ENCODE measurements at regions not wholly inside any gene's neighbourhood (a gene's known extent, or its start where the extent isn't known, plus 50 kb on each side); places are given as distances from the start of the nearest gene placed in this dataset.

DNA sequence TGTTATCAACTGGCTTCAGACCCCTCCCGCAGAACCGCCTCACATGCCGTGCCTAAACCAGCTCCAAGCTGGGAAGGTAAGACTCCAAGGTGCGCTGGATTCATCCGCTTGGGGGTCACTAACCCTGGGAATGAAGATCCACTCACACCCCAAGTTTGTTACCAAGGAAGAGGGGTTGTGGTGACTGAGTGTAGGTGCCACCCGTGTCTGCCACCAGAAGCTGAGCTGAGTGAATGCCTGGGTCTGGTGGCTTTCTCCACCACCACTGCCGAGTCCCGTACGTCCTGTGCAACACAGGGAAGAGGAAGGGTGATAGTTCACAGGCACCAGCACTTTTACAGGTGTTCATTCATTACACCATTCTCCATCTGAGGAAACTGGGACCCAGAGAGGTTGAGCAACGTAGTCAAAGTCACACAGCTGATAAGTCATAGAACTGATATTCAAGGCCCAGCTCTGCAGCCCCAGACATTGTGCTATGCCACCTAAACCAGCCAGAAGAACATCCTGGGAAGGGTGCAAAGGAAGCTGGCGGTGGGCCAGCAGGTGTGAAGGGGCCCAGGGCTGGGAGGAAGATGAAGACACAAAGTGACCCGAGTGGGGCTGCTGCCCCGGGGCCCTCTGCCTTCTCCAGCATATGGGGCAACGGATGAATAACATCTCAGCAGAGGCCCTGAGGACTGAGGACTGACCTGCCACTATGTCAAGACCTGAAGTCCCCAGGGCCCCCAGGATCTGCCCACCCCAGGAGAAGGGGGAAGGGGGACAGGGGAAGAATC, 70.9 kb upstream of the PPP1R26 start:
- Histone ChIP-seq H3K4me1 (no peaks in the 10 kb centered on the region), H3K36me3 (ENCODE audit: control insufficient read depth, insufficient read depth, low read length) (no peaks in the 10 kb centered on the region), H3K4me3 (ENCODE audit: low read depth, low read length) (no peak overlapping the region), H3K9me3 (no peaks in the 10 kb centered on the region), H3K27me3 (replicated peaks; ENCODE audit: control insufficient read depth, insufficient read depth, low read length) (no peaks in the 10 kb centered on the region)
- ChIA-PET POLR2A (no interaction called here), CTCF (no interaction called here)
- TF ChIP-seq, protein P1, sequence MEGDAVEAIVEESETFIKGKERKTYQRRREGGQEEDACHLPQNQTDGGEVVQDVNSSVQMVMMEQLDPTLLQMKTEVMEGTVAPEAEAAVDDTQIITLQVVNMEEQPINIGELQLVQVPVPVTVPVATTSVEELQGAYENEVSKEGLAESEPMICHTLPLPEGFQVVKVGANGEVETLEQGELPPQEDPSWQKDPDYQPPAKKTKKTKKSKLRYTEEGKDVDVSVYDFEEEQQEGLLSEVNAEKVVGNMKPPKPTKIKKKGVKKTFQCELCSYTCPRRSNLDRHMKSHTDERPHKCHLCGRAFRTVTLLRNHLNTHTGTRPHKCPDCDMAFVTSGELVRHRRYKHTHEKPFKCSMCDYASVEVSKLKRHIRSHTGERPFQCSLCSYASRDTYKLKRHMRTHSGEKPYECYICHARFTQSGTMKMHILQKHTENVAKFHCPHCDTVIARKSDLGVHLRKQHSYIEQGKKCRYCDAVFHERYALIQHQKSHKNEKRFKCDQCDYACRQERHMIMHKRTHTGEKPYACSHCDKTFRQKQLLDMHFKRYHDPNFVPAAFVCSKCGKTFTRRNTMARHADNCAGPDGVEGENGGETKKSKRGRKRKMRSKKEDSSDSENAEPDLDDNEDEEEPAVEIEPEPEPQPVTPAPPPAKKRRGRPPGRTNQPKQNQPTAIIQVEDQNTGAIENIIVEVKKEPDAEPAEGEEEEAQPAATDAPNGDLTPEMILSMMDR (IDR thresholded peaks at IDR 0.05; ENCODE audit: insufficient read depth in 1 of 2, low read depth in 1 of 2, low read length in 1 of 2, severe bottlenecking in 1 of 2, unreplicated experiment in 1 of 2), result no peak
- no TSS peak for BruUV-seq (replicated peaks)
- H3K4me1 Mint-ChIP-seq (ENCODE audit: low read depth, unreplicated experiment), result no peaks in the 10 kb centered on the region
- H3K27ac Mint-ChIP-seq (ENCODE audit: unreplicated experiment), result no peak overlapping the region
- peaks cover 7% of the 10 kb centered on the region for H3K27me3 Mint-ChIP-seq (ENCODE audit: insufficient read depth, unreplicated experiment)
- H3K36me3 Mint-ChIP-seq (ENCODE audit: insufficient read depth, unreplicated experiment), result no peaks in the 10 kb centered on the region
- intact Hi-C loops (cut with micrococcal nuclease; ENCODE audit: unreplicated experiment), result loop anchor here (10.0 kb wide), 1 partner anchor 64 kb away; no protein-coding TSS in a partner anchor
- H3K4me3 Mint-ChIP-seq (ENCODE audit: unreplicated experiment), result no peak overlapping the region
- no peaks in the 10 kb centered on the region for H3K9me3 Mint-ChIP-seq (ENCODE audit: unreplicated experiment)
- DNase-seq, result no peak

- peaks cover 6% of the 10 kb centered on the region for H3K27me3 Mint-ChIP-seq (ENCODE audit: insufficient read depth, unreplicated experiment)
- no peaks in the 10 kb centered on the region for H3K9me3 Mint-ChIP-seq (ENCODE audit: unreplicated experiment)
- no TSS peak for BruUV-seq (replicated peaks)
- H3K9me3 ChIP-seq, result no peaks in the 10 kb centered on the region
- H3K36me3 ChIP-seq (ENCODE audit: control insufficient read depth, insufficient read depth, low read length), result no peaks in the 10 kb centered on the region
- no peaks in the 10 kb centered on the region for H3K36me3 Mint-ChIP-seq (ENCODE audit: insufficient read depth, unreplicated experiment)
- no peak for DNase-seq
- ChIA-PET CTCF (interaction anchor here (0.5 to 0.6 kb wide), 2 partner anchors 321 to 630 kb away, joined by 3 to 4 read pairs; no protein-coding TSS in a partner anchor), POLR2A (no interaction called here)
- H3K4me3 ChIP-seq (ENCODE audit: low read depth, low read length), result no peak overlapping the region
- no peak overlapping the region for H3K27ac Mint-ChIP-seq (ENCODE audit: unreplicated experiment)
- H3K4me3 Mint-ChIP-seq (ENCODE audit: unreplicated experiment), result no peak overlapping the region
- no peaks in the 10 kb centered on the region for H3K4me1 Mint-ChIP-seq (ENCODE audit: low read depth, unreplicated experiment)
- H3K27me3 ChIP-seq (replicated peaks; ENCODE audit: control insufficient read depth, insufficient read depth, low read length), result no peaks in the 10 kb centered on the region
- H3K4me1 ChIP-seq, result no peaks in the 10 kb centered on the region
- TF ChIP-seq, protein P1 (IDR thresholded peaks at IDR 0.05; ENCODE audit: insufficient read depth in 1 of 2, low read depth in 1 of 2, low read length in 1 of 2, severe bottlenecking in 1 of 2, unreplicated experiment in 1 of 2), result no peak
- intact Hi-C loops (cut with micrococcal nuclease; ENCODE audit: unreplicated experiment), result loop anchor here (10.0 kb wide), 1 partner anchor 65 kb away; no protein-coding TSS in a partner anchor
Observed at GRCh38 chr9:135409286-135410200, 70.0 kb upstream of the PPP1R26 start.

- ChIA-PET POLR2A (no interaction called here), CTCF (interaction anchor here (0.5 to 0.6 kb wide), 3 partner anchors 8 to 631 kb away, joined by 3 to 4 read pairs (median 4); no protein-coding TSS in a partner anchor)
- no peaks in the 10 kb centered on the region for H3K9me3 Mint-ChIP-seq (ENCODE audit: unreplicated experiment)
- Histone ChIP-seq H3K9me3 (no peaks in the 10 kb centered on the region), H3K4me1 (no peaks in the 10 kb centered on the region), H3K4me3 (ENCODE audit: low read depth, low read length) (no peak overlapping the region), H3K36me3 (ENCODE audit: control insufficient read depth, insufficient read depth, low read length) (no peaks in the 10 kb centered on the region), H3K27me3 (replicated peaks; ENCODE audit: control insufficient read depth, insufficient read depth, low read length) (no peaks in the 10 kb centered on the region)
- H3K4me3 Mint-ChIP-seq (ENCODE audit: unreplicated experiment), result no peak overlapping the region
- H3K36me3 Mint-ChIP-seq (ENCODE audit: insufficient read depth, unreplicated experiment), result no peaks in the 10 kb centered on the region
- no peak overlapping the region for H3K27ac Mint-ChIP-seq (ENCODE audit: unreplicated experiment)
- DNase-seq, result peak in 1 of 2 experiments; percentile 21
- H3K4me1 Mint-ChIP-seq (ENCODE audit: low read depth, unreplicated experiment), result no peaks in the 10 kb centered on the region
- no TSS peak for BruUV-seq (replicated peaks)
- peaks cover 6% of the 10 kb centered on the region for H3K27me3 Mint-ChIP-seq (ENCODE audit: insufficient read depth, unreplicated experiment)
- TF ChIP-seq, protein P1 (IDR thresholded peaks at IDR 0.05; ENCODE audit: insufficient read depth in 1 of 2, low read depth in 1 of 2, low read length in 1 of 2, severe bottlenecking in 1 of 2, unreplicated experiment in 1 of 2), result no peak
- intact Hi-C loops (cut with micrococcal nuclease; ENCODE audit: unreplicated experiment), result no loop called here
Observed at GRCh38 chr9:135410421-135410820, 69.2 kb upstream of the PPP1R26 start.

All from Caco-2 (cell line).